WTC11 (cell line): ENCODE measurements at regions not wholly inside any gene's neighbourhood (a gene's known extent, or its start where the extent isn't known, plus 50 kb on each side); places are given as distances from the start of the nearest gene placed in this dataset.

Source experiments
- CTCF ChIP-seq: fragments of 200-600 bp; IDR thresholded peaks from 2 replicates; pipeline ENCODE4 v1.8.0; 2022; ENCODE audit warnings: antibody characterized with exemption
- JUN ChIP-seq: sonication (generic); formaldehyde crosslinking; IDR thresholded peaks from 2 replicates; pipeline ENCODE4 v1.8.0; 2023; ENCODE audit warnings: mild to moderate bottlenecking, missing genetic modification reagents

- no peak for TF ChIP-seq JUN (CRISPR knock-in tag)
- no peak for TF ChIP-seq CTCF
These were observed 393.6 kb downstream of the PDGFC start for GRCh38 chr4:156578005-156578404.
